MM.1S (cell line): ENCODE measurements at regions not wholly inside any gene's neighbourhood (a gene's known extent, or its start where the extent isn't known, plus 50 kb on each side); places are given as distances from the start of the nearest gene placed in this dataset.

Source experiments
- EZH2 ChIP-seq: fragments of 300-600 bp; sonication (generic); optimal IDR thresholded peaks from 2 replicates; pipeline ENCODE3; 2017; ENCODE audit warnings: low read depth, mild to moderate bottlenecking, antibody characterized with exemption, low read length, mixed read lengths
- TF ChIP-seq, protein P1 (sequence below): fragments of 300-600 bp; sonication (generic); IDR thresholded peaks from 2 replicates; pipeline ENCODE4 v1.5.1; 2016; ENCODE audit warnings: antibody characterized with exemption, low read length, mixed read lengths

GRCh38 chr7:15084368-15084767 lies 181.8 kb upstream of the DGKB start:
- TF ChIP-seq, protein P1, sequence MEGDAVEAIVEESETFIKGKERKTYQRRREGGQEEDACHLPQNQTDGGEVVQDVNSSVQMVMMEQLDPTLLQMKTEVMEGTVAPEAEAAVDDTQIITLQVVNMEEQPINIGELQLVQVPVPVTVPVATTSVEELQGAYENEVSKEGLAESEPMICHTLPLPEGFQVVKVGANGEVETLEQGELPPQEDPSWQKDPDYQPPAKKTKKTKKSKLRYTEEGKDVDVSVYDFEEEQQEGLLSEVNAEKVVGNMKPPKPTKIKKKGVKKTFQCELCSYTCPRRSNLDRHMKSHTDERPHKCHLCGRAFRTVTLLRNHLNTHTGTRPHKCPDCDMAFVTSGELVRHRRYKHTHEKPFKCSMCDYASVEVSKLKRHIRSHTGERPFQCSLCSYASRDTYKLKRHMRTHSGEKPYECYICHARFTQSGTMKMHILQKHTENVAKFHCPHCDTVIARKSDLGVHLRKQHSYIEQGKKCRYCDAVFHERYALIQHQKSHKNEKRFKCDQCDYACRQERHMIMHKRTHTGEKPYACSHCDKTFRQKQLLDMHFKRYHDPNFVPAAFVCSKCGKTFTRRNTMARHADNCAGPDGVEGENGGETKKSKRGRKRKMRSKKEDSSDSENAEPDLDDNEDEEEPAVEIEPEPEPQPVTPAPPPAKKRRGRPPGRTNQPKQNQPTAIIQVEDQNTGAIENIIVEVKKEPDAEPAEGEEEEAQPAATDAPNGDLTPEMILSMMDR: no peak
- TF ChIP-seq EZH2: no peak
